ENCODE measurements at regions not wholly inside any gene's neighbourhood (a gene's known extent, or its start where the extent isn't known, plus 50 kb on each side); places are given as distances from the start of the nearest gene placed in this dataset.
"Not testable (repeated sequence)": the region's sequence is repeated elsewhere in the genome, so short reads cannot be mapped to it uniquely, and the experiment has no call there.

DNA sequence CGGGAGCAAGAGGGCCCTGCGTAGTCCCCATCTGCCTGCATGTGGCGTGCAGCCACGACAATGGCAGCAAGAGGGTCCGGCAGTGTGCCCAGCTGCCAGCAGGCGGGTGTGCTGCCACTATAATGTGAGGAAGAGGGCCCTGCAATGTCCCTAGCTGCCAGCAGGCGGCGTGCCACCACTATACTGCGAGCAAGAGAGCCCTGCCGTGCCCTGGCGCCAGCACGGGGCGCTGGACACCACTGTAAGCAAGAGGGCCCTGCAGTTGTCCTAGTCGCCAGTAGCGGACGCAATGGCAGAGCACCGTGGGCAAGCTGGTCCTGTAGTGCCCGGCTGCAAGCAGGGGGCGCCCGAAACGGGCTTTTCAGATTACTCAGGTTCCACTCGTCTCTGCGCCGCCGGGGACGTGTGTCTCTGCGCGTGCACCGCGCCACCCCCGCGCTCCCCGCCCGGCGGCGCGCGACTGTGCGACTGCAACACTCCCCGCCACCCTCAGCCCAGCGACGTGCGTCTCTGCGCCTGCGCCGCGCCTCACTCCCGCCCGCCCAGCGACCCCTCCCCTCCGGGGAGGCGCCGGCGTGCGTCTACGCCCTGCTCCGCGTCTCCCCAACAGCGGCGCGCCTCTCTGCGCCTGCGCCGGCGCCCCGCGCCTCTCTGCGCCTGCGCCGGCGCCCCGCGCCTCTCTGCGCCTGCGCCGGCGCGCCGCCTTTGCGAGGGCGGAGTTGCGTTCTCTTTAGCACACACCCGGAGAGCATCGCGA, 159.4 kb upstream of the FRG2B start:
- CTCF ChIA-PET, H3K4me1 ChIP-seq, H3K27ac ChIP-seq, ATAC-seq, H3K4me2 ChIP-seq, H3K9me3 ChIP-seq, POLR2A ChIA-PET, FAIRE-seq, H3K4me3 ChIP-seq: not testable (repeated sequence)
- 91% methylated on average over 50 of the region's 85 CpGs for WGBS (ENCODE audit: missing lambda C conversion rate)
- peak in 1 of 2 experiments; percentile 63 for DNase-seq (ENCODE audit: low read depth in 1 of 2, low spot score in 1 of 2)

DNA sequence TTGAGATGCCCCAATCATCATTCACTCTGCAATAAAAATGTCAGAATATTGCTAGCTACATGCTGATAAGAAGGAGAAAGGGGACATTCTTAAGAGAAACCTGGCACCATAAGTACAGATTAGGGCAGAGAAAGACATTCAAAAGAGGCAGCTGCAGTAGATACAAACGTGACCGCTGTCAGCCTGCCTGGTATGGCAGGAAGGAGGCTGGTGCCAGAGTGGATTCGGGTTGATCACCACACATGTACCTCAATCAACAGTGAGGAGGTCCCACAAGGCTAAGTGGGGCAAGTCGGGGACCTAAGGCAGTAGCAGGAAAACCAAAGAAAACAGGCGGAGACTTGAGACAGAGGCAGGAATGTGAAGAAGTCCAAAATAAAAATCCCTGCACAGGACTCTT, 158.6 kb upstream of the FRG2B start:
- H3K4me1 ChIP-seq; H3K27ac ChIP-seq; CTCF ChIA-PET; FAIRE-seq; POLR2A ChIA-PET; ATAC-seq; H3K4me3 ChIP-seq; H3K4me2 ChIP-seq; H3K9me3 ChIP-seq; DNase-seq (ENCODE audit: low read depth in 1 of 2, low spot score in 1 of 2): not testable (repeated sequence)
- WGBS (ENCODE audit: missing lambda C conversion rate): 11% methylated on average over 3 of the region's 5 CpGs

DNA sequence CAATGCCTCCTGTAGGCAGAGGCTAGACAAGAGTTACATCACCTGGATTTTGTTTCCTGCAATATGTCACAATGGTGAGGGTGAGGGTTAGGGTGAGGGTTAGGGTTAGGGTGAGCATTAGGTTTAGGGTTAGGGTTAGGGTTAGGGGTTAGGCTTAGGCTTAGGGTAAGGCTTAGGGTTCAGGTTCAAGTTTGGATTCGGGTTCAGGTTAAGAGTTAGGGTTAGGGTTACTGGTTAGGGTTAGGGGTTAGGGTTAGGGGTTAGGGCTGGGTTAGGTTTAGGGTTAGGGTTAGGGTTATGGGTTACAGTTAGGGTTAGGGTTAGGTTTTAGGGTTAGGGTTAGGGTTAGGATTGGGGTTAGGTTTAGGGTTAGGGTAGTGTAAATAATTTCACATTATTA, 138.7 kb upstream of the FRG2B start:
- CTCF ChIA-PET; ATAC-seq; POLR2A ChIA-PET; H3K4me1 ChIP-seq; H3K4me2 ChIP-seq; H3K9me3 ChIP-seq; DNase-seq (ENCODE audit: low read depth in 1 of 2, low spot score in 1 of 2); FAIRE-seq; H3K4me3 ChIP-seq; H3K27ac ChIP-seq: not testable (repeated sequence)
- 50% methylated on average over 1 of the region's 1 CpG for WGBS (ENCODE audit: missing lambda C conversion rate)

DNA sequence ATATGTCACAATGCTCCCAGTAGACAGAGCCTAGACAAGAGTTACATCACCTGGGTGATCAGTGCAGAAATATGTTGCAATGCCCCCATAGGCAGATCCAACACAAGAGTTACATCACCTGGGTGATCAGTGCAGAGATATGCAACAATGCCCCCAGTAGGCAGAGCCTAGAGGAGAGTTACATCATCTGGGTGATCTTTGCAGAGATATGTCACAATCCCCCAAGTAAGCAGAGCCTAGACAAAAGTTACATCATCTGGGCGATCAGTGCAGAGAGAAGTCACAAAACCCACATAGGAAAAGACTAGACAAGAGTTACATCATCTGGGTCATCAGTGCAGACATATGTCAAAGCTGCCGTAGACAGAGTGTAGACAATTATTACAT, 138.2 kb upstream of the FRG2B start:
- H3K9me3 ChIP-seq, H3K4me3 ChIP-seq, H3K4me1 ChIP-seq, POLR2A ChIA-PET, CTCF ChIA-PET, H3K4me2 ChIP-seq, FAIRE-seq, H3K27ac ChIP-seq: not testable (repeated sequence)
- ATAC-seq: peak in 1 of 2 experiments; percentile 42; a peak in 2 of 6 replicates
- no CpG with 5 or more reads among the region's 2 CpGs for WGBS (ENCODE audit: missing lambda C conversion rate)
- DNase-seq (ENCODE audit: low read depth in 1 of 2, low spot score in 1 of 2): peak in 1 of 2 experiments; percentile 22

DNA sequence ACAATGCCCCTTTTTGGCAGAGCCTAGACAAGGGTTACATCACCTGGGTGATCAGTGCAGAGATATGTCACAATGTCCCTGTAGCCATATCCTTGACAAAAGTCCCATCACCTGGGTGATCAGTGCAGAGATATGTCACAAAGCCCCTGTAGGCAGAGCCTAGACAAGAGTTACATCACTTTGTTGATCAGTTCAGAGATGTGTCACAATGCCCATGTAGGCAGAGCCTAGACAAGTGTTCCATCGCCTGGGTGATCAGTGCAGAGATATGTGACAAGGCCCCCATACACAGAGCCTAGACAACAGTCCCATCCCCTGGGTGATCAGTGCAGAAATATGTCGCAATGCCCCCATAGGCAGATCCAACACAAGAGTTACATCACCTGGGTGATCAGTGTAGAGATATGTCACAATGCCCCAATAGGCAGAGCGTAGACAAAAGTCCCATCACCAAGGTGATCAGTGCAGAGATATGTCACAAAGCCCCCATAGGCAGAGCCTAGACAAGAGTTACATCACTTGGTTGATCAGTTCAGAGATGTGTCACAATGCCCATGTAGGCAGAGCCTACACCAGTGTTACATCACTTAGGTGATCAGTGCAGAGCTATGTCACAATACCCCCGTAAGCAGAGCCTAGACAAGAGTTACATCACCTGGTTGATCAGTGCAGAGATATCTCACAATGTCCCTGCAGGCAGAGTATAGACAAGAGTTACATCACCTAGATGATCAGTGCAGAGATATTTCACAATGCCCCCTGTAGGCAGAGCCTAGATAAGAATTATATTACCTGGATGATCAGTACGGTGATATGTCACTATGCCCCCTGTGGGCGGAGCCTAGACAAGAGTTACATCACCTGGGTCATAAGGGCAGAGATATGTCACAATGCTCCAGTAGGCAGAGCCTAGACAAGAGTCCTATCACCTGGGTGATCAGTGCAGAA, 137.6 kb upstream of the FRG2B start:
- H3K27ac ChIP-seq: 0 out of 6 replicates have a peak overlapping the region, but pooled peaks of 1 of the 2 experiments have one; percentile 15
- H3K4me3 ChIP-seq, CTCF ChIA-PET, H3K9me3 ChIP-seq, H3K4me1 ChIP-seq, H3K4me2 ChIP-seq, POLR2A ChIA-PET, FAIRE-seq: not testable (repeated sequence)
- peak in 1 of 2 experiments; percentile 9; a peak in 1 of 4 replicates for TF ChIP-seq CEBPB (IDR thresholded peaks at IDR 0.05)
- DNase-seq (ENCODE audit: low read depth in 1 of 2, low spot score in 1 of 2): peak in 1 of 2 experiments; percentile 22
- 42% methylated on average over 5 of the region's 6 CpGs for WGBS (ENCODE audit: missing lambda C conversion rate)
- peak in 1 of 2 experiments; percentile 58; a peak in 2 of 6 replicates for ATAC-seq

DNA sequence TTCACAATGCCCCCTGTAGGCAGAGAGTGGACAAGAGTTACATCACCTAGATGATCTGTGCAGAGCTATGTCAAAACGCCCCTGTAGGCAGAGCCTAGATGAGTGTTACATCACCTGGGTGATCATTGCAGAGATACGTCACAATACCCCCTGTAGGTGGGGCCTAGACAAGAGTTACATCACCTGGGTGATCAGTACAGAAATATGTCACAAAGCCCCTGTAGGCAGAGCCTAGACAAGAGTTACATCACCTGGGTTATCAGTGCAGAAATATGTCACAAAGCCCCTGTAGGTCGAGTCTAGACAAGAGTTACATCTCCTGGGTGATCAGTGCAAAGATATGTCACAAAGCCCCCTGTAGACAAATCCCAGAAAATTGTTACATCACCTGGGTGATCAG, 136.6 kb upstream of the FRG2B start:
- DNase-seq (ENCODE audit: low read depth in 1 of 2, low spot score in 1 of 2); CTCF ChIA-PET; H3K9me3 ChIP-seq; H3K4me2 ChIP-seq; FAIRE-seq; H3K4me1 ChIP-seq; POLR2A ChIA-PET; H3K4me3 ChIP-seq; H3K27ac ChIP-seq: not testable (repeated sequence)
- peak in 1 of 2 experiments; percentile 58; a peak in 3 of 6 replicates for ATAC-seq
- WGBS (ENCODE audit: missing lambda C conversion rate): no CpG with 5 or more reads among the region's 3 CpGs

DNA sequence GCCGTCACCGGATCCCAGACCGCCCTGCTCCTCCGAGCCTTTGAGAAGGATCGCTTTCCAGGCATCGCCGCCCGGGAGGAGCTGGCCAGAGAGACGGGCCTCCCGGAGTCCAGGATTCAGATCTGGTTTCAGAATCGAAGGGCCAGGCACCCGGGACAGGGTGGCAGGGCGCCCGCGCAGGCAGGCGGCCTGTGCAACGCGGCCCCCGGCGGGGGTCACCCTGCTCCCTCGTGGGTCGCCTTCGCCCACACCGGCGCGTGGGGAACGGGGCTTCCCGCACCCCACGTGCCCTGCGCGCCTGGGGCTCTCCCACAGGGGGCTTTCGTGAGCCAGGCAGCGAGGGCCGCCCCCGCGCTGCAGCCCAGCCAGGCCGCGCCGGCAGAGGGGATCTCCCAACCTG, 127.0 kb upstream of the FRG2B start:
- DNase-seq (ENCODE audit: low read depth in 1 of 2, low spot score in 1 of 2); H3K9me3 ChIP-seq; H3K4me2 ChIP-seq; POLR2A ChIA-PET; CTCF ChIA-PET; H3K27ac ChIP-seq; H3K4me1 ChIP-seq; FAIRE-seq; H3K4me3 ChIP-seq: not testable (repeated sequence)
- ATAC-seq: peak in 1 of 2 experiments; percentile 45; a peak in 2 of 6 replicates
- WGBS (ENCODE audit: missing lambda C conversion rate): no CpG with 5 or more reads among the region's 39 CpGs

Small RNA genes lying in the stretch of these regions (small RNA-seq; reads per million reads assigned to genes)
- gene BX322534.1: 0 reads per million in 6 experiments

All from A549 (cell line).